B cell (primary cell): ENCODE measurements at regions not wholly inside any gene's neighbourhood (a gene's known extent, or its start where the extent isn't known, plus 50 kb on each side); places are given as distances from the start of the nearest gene placed in this dataset.

Source experiments
- ATAC-seq: fragments of 200-7000 bp; cut with Tn5 transposase; one replicate; pipeline ENCODE4 v1.10.0; 2021; ENCODE audit warnings: low read depth, mild to moderate bottlenecking, moderate number of reproducible peaks, moderate library complexity
- CTCF ChIA-PET: fragments of 350-600 bp; sonication (Branson Sonifier 250); formaldehyde crosslinking; loops from one replicate; lab custom pipeline; 2021; ENCODE audit warnings: antibody characterized with exemption, inconsistent platforms; lab: Charles Lee
- POLR2A ChIA-PET: fragments of 350-600 bp; sonication (Branson Sonifier 250); formaldehyde crosslinking; loops from one replicate; lab custom pipeline; 2021; ENCODE audit warnings: antibody characterized with exemption; lab: Charles Lee
- DNase-seq: peaks from one replicate; pipeline ENCODE4 v3.0.0; 2013
- H2AFZ ChIP-seq: 2 replicates; pipeline ENCODE4 v1.6.1; 2012; ENCODE audit warnings: mild to moderate bottlenecking, low read depth, low read length; ENCODE audit not compliant: insufficient read depth, poor library complexity, severe bottlenecking
- H3K27ac ChIP-seq, 2 donors: 1 replicate in 1 of 2; 2 replicates in 1 of 2; pipeline ENCODE4 v1.5.1; 2012 to 2013; ENCODE audit warnings: low read length in 2 of 2, mild to moderate bottlenecking in 2 of 2, moderate library complexity in 1 of 2
- H3K27me3 ChIP-seq, 4 experiments: fragments of 200-600 bp in 1 of 4; sonication (generic) in 1 of 4; replicated peaks in 1 of 4; 1 replicate in 2 of 4; 2 replicates in 2 of 4; pipeline versions ENCODE4 v1.6.1 to v1.7.0; 2013 to 2016; ENCODE audit warnings: low read length in 3 of 4, mild to moderate bottlenecking in 2 of 4, mixed read lengths in 1 of 4, moderate library complexity in 1 of 4; ENCODE audit not compliant: insufficient read depth in 4 of 4, control insufficient read depth in 3 of 4; ENCODE audit errors: control extremely low read depth in 1 of 4
- H3K36me3 ChIP-seq, 2 experiments: replicated peaks in 1 of 2; 1 replicate in 1 of 2; 2 replicates in 1 of 2; pipeline versions ENCODE4 v1.6.1 to v1.7.1; 2013; ENCODE audit warnings: low read length in 1 of 2; ENCODE audit not compliant: insufficient read depth in 2 of 2, control insufficient read depth in 1 of 2; ENCODE audit errors: control extremely low read depth in 1 of 2, extremely low read depth in 1 of 2
- H3K4me1 ChIP-seq, 2 donors: fragments of 200-600 bp in 1 of 2; sonication (generic) in 1 of 2; 1 replicate in 1 of 2; 2 replicates in 1 of 2; pipeline versions ENCODE4 v1.5.1 to v1.6.1; 2013 to 2017; ENCODE audit warnings: low read length in 2 of 2; ENCODE audit not compliant: control insufficient read depth in 2 of 2, insufficient read depth in 2 of 2
- H3K4me2 ChIP-seq: replicated peaks from 2 replicates; pipeline ENCODE3; 2012; ENCODE audit warnings: mild to moderate bottlenecking, low read depth, low read length; ENCODE audit not compliant: poor library complexity, severe bottlenecking
- H3K4me3 ChIP-seq, 5 experiments: fragments of 200-600 bp in 1 of 5; sonication (generic) in 1 of 5; 1 replicate in 3 of 5; 2 replicates in 2 of 5; pipeline versions ENCODE4 v1.5.1 to v1.7.0; 2011 to 2016; ENCODE audit warnings: low read length in 4 of 5, mild to moderate bottlenecking in 4 of 5, low read depth in 2 of 5, control low read depth in 1 of 5, moderate library complexity in 1 of 5; ENCODE audit not compliant: insufficient read depth in 1 of 5; ENCODE audit errors: control extremely low read depth in 1 of 5, extremely low read depth in 1 of 5
- H3K79me2 ChIP-seq: fragments of 200-600 bp; sonication (generic); one replicate; pipeline ENCODE4 v1.6.0; 2016; ENCODE audit warnings: low read length; ENCODE audit not compliant: control insufficient read depth, insufficient read depth
- H3K9ac ChIP-seq: fragments of 200-600 bp; sonication (generic); 2 replicates; pipeline ENCODE4 v1.6.1; 2017; ENCODE audit warnings: mild to moderate bottlenecking, low read length, moderate library complexity
- H3K9me3 ChIP-seq, 3 donors: one replicate each; pipeline versions ENCODE4 v1.6.1 to v1.7.1; 2013; ENCODE audit warnings: low read length in 2 of 3; ENCODE audit not compliant: control insufficient read depth in 2 of 3, insufficient read depth in 1 of 3; ENCODE audit errors: control extremely low read depth in 1 of 3
- H4K20me1 ChIP-seq: 2 replicates; pipeline ENCODE4 v1.6.0; 2012; ENCODE audit warnings: mild to moderate bottlenecking, low read length; ENCODE audit not compliant: insufficient read depth, control insufficient read depth, poor library complexity, severe bottlenecking
- H3K27ac Mint-ChIP-seq: one replicate; pipeline ENCODE4 v1.8.0; 2021; ENCODE audit warnings: mixed read lengths
- H3K27me3 Mint-ChIP-seq: one replicate; pipeline ENCODE4 v1.8.0; 2021; ENCODE audit warnings: mixed read lengths
- H3K4me1 Mint-ChIP-seq: one replicate; pipeline ENCODE4 v1.8.0; 2021; ENCODE audit warnings: mixed read lengths
- H3K4me3 Mint-ChIP-seq: one replicate; pipeline ENCODE4 v1.8.0; 2021; ENCODE audit warnings: mixed read lengths
- H3K9me3 Mint-ChIP-seq: one replicate; pipeline ENCODE4 v1.8.0; 2022; ENCODE audit warnings: mixed read lengths; ENCODE audit not compliant: insufficient read depth
- EZH2 ChIP-seq: IDR thresholded peaks from 2 replicates; pipeline ENCODE4 v1.6.1; 2012; ENCODE audit warnings: borderline replicate concordance, low read depth, mild to moderate bottlenecking, moderate library complexity, low read length; ENCODE audit not compliant: insufficient read depth, poor library complexity, severe bottlenecking
- WGBS: methylation state at CpG from one replicate; pipeline ENCODE4 v1.1.5; 2013; ENCODE audit warnings: missing lambda C conversion rate; ENCODE audit not compliant: insufficient coverage; 5-methylcytosine and 5-hydroxymethylcytosine counted together
- intact Hi-C: fragments of 100-400 bp; cut with micrococcal nuclease; formaldehyde crosslinking; loops from one replicate; pipeline ENCODE4 v1.10.0; 2022
- TF ChIP-seq, protein P1 (sequence below): fragments of 200-600 bp; IDR thresholded peaks from one replicate; pipeline ENCODE4 v1.8.0; 2022; ENCODE audit warnings: antibody characterized with exemption, mild to moderate bottlenecking

DNA sequence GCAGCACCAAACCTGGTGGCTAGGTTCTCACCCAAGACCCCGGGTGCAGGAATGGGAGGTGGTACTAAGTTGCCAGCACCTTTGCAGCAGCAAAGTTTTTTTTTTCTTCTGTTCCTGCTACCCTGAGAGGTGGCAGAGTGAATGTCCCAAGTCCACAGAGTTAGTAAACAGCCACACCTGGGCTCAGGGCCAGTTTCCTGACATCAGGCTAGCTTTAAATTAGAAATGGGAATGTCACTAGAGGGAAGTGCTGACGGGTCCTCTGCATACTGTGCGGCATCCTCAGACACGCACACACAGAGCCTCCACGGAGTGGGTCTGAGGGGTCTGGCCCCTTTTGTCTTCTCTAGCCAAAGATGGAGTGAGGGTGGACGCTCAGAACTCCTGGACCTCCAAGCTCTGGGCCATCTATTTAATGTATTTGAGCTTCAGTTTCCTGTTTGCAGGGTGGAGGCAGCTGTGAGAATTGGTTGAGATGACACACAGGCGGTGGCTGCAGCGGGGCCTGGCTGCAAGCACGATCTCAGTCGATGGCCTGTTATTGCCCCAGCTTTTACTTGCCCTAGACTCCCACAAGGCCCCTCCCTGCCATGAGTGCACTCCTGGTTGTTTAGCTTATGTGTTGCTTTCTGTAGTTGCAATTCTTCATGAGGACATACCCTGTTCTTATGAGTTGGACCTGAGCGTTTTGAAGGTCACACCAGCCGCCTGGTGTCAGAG is 751.4 kb upstream of the HS6ST1 start:
- Mint-ChIP-seq H3K27ac (no peak overlapping the region), H3K4me1 (no peaks in the 10 kb centered on the region), H3K9me3 (no peaks in the 10 kb centered on the region), H3K4me3 (no peak overlapping the region), H3K27me3 (no peaks in the 10 kb centered on the region)
- ATAC-seq (no peak), DNase-seq (no peak)
- Histone ChIP-seq H3K27me3 (no peaks in the 10 kb centered on the region), H3K79me2 (no peaks in the 10 kb centered on the region), H3K27ac (no peak overlapping the region), H3K9me3 (no peaks in the 10 kb centered on the region), H3K4me2 (no peak overlapping the region), H2AFZ (no peak overlapping the region), H3K36me3 (no peaks in the 10 kb centered on the region), H3K4me1 (no peaks in the 10 kb centered on the region), H3K4me3 (no peak overlapping the region), H3K9ac (no peak overlapping the region), H4K20me1 (no peaks in the 10 kb centered on the region)
- 91% methylated on average over 11 of the region's 12 CpGs for WGBS
- no peak for TF ChIP-seq EZH2
- TF ChIP-seq, protein P1, sequence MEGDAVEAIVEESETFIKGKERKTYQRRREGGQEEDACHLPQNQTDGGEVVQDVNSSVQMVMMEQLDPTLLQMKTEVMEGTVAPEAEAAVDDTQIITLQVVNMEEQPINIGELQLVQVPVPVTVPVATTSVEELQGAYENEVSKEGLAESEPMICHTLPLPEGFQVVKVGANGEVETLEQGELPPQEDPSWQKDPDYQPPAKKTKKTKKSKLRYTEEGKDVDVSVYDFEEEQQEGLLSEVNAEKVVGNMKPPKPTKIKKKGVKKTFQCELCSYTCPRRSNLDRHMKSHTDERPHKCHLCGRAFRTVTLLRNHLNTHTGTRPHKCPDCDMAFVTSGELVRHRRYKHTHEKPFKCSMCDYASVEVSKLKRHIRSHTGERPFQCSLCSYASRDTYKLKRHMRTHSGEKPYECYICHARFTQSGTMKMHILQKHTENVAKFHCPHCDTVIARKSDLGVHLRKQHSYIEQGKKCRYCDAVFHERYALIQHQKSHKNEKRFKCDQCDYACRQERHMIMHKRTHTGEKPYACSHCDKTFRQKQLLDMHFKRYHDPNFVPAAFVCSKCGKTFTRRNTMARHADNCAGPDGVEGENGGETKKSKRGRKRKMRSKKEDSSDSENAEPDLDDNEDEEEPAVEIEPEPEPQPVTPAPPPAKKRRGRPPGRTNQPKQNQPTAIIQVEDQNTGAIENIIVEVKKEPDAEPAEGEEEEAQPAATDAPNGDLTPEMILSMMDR: no peak
- ChIA-PET POLR2A (no interaction called here), CTCF (no interaction called here)
- intact Hi-C loops: no loop called here

DNA sequence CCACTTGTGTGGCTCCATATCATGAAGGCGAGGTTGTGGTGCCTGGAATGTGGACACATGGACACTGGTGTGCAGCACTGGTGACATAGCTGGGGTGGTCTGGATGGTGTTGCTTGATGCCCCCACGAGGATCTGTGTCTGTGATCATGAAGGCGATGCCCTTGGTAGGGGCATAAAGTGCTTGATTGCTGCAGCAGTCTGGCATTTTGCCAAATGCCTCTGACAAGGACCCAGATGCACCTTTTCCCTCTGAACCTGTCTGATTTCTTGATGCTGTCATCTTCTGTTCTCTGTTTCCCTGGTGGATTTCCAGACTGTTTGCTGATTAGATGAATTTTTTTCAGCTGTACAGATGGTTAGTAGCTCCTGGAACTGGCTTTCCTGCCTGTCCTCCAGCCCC is 752.0 kb upstream of the HS6ST1 start:
- POLR2A ChIA-PET: no interaction called here
- no peaks in the 10 kb centered on the region for H3K9me3 Mint-ChIP-seq
- no peak overlapping the region for H3K4me2 ChIP-seq
- H4K20me1 ChIP-seq: no peaks in the 10 kb centered on the region
- H3K4me3 Mint-ChIP-seq: no peak overlapping the region
- DNase-seq: no peak
- H3K27ac ChIP-seq: no peak overlapping the region
- no peaks in the 10 kb centered on the region for H3K4me1 Mint-ChIP-seq
- CTCF ChIA-PET: no interaction called here
- no peaks in the 10 kb centered on the region for H3K27me3 ChIP-seq
- no peaks in the 10 kb centered on the region for H3K27me3 Mint-ChIP-seq
- H3K27ac Mint-ChIP-seq: no peak overlapping the region
- no peak overlapping the region for H3K4me3 ChIP-seq
- H3K4me1 ChIP-seq: no peaks in the 10 kb centered on the region
- intact Hi-C loops: no loop called here
- no peaks in the 10 kb centered on the region for H3K9me3 ChIP-seq
- no peak for TF ChIP-seq EZH2
- TF ChIP-seq, protein P1: no peak
- H2AFZ ChIP-seq: no peak overlapping the region
- H3K79me2 ChIP-seq: no peaks in the 10 kb centered on the region
- no peak overlapping the region for H3K9ac ChIP-seq
- WGBS: 77% methylated on average over 3 of the region's 3 CpGs
- no peaks in the 10 kb centered on the region for H3K36me3 ChIP-seq
- no peak for ATAC-seq
